ENCODE measurements at regions not wholly inside any gene's neighbourhood (a gene's known extent, or its start where the extent isn't known, plus 50 kb on each side); places are given as distances from the start of the nearest gene placed in this dataset.

GRCh38 chr12:19778172-19778571, 338.9 kb downstream of the AEBP2 start:
- TF ChIP-seq SP1 (IDR thresholded peaks at IDR 0.05; ENCODE audit: low read depth) = no peak
- no peak for TF ChIP-seq CTCF (IDR thresholded peaks at IDR 0.05 in 2 of 3, conservative IDR thresholded peaks at IDR 0.05 in 1 of 3; ENCODE audit: borderline replicate concordance in 1 of 3, insufficient read depth in 1 of 3, low read depth in 2 of 3, low read length in 2 of 3)
- TF ChIP-seq EZH2phosphoT487 (IDR thresholded peaks at IDR 0.05; ENCODE audit: borderline replicate concordance) = no peak
- TF ChIP-seq RAD21 (IDR thresholded peaks at IDR 0.05; ENCODE audit: low read depth) = no peak
- no peak for TF ChIP-seq REST (IDR thresholded peaks at IDR 0.05; ENCODE audit: low read depth)
- TF ChIP-seq ZNF274 (IDR thresholded peaks at IDR 0.05; ENCODE audit: low read depth, low read length) = no peak
- no peak for TF ChIP-seq EZH2 (IDR thresholded peaks at IDR 0.05)
